ENCODE measurements at regions not wholly inside any gene's neighbourhood (a gene's known extent, or its start where the extent isn't known, plus 50 kb on each side); places are given as distances from the start of the nearest gene placed in this dataset.
A peak's percentile ranks its signal among the peaks of the same experiment; 100 is the strongest.

DNA sequence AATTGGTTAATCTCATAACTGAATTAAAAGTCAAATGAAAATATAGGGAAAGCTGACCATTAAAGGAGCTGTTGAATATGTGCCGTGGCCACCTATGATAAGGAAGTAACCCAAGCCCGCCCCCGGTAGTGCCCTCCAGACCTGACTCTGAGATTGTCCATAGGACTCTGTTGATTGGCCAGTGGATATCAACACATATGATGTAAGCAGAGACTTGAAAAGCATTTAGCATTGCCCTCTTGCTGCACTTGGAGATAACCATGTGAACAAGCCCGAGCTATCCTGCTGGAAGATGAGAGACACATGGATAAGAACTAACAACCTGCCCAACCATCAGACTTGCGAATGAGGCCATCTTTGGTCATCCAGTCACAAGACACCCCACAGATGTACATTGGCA, 83.2 kb downstream of the LINC00237 start:
- peaks cover 5 to 6% of the 10 kb centered on the region in 2 experiments; a peak in 3 of 5 replicates for H3K4me1 ChIP-seq (replicated peaks in 1 of 2; ENCODE audit: control insufficient read depth in 2 of 2, insufficient read depth in 2 of 2, low read length in 2 of 2)
- POLR2A ChIA-PET: interaction anchor here (0.6 kb wide), 2 partner anchors 26 to 98 kb away, joined by 3 read pairs; no protein-coding TSS in a partner anchor
- 0% methylated on average over 4 of the region's 5 CpGs for WGBS (ENCODE audit: insufficient coverage, low coverage, missing lambda C conversion rate)
- no peak for TF ChIP-seq CBX2 (IDR thresholded peaks at IDR 0.05; ENCODE audit: insufficient read depth, low read length, poor library complexity, severe bottlenecking)
- no peak for TF ChIP-seq ATF1 (CRISPR knock-in tag; IDR thresholded peaks at IDR 0.05)
- TF ChIP-seq ATF1 (tag; IDR thresholded peaks at IDR 0.05): peak; percentile 49; the same call in 1 of the 2 replicates
- no peak for TF ChIP-seq ZNF445 (CRISPR knock-in tag; IDR thresholded peaks at IDR 0.05; ENCODE audit: low read depth)
- TF ChIP-seq, protein P1, sequence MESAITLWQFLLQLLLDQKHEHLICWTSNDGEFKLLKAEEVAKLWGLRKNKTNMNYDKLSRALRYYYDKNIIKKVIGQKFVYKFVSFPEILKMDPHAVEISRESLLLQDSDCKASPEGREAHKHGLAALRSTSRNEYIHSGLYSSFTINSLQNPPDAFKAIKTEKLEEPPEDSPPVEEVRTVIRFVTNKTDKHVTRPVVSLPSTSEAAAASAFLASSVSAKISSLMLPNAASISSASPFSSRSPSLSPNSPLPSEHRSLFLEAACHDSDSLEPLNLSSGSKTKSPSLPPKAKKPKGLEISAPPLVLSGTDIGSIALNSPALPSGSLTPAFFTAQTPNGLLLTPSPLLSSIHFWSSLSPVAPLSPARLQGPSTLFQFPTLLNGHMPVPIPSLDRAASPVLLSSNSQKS (CRISPR knock-in tag; IDR thresholded peaks at IDR 0.05): no peak
- TF ChIP-seq, protein P2, sequence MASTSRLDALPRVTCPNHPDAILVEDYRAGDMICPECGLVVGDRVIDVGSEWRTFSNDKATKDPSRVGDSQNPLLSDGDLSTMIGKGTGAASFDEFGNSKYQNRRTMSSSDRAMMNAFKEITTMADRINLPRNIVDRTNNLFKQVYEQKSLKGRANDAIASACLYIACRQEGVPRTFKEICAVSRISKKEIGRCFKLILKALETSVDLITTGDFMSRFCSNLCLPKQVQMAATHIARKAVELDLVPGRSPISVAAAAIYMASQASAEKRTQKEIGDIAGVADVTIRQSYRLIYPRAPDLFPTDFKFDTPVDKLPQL (IDR thresholded peaks at IDR 0.05; ENCODE audit: extremely low read depth, insufficient read length): no peak
- no peak for TF ChIP-seq BHLHE40 (IDR thresholded peaks at IDR 0.05; ENCODE audit: low read length)
- TF ChIP-seq YY1 (IDR thresholded peaks at IDR 0.05; ENCODE audit: borderline replicate concordance in 1 of 3, control insufficient read depth in 1 of 3, extremely low read depth in 1 of 3, insufficient read depth in 3 of 3, insufficient read length in 1 of 3, insufficient replicate concordance in 2 of 3, low read depth in 1 of 3, low read length in 2 of 3): no peak
- peak; percentile 14; the same call in 1 of the 2 replicates for TF ChIP-seq TCF3 (CRISPR knock-in tag; IDR thresholded peaks at IDR 0.05)
- TF ChIP-seq ZNF584 (CRISPR knock-in tag; IDR thresholded peaks at IDR 0.05; ENCODE audit: low read depth): no peak
- no peak for TF ChIP-seq PURB (CRISPR knock-in tag; IDR thresholded peaks at IDR 0.05; ENCODE audit: low read depth)
- no peak for TF ChIP-seq ZNF444 (CRISPR knock-in tag; IDR thresholded peaks at IDR 0.05)
- TF ChIP-seq XRCC4 (IDR thresholded peaks at IDR 0.05; ENCODE audit: extremely low read depth, insufficient read depth, insufficient read length): no peak
- TF ChIP-seq, protein P3, sequence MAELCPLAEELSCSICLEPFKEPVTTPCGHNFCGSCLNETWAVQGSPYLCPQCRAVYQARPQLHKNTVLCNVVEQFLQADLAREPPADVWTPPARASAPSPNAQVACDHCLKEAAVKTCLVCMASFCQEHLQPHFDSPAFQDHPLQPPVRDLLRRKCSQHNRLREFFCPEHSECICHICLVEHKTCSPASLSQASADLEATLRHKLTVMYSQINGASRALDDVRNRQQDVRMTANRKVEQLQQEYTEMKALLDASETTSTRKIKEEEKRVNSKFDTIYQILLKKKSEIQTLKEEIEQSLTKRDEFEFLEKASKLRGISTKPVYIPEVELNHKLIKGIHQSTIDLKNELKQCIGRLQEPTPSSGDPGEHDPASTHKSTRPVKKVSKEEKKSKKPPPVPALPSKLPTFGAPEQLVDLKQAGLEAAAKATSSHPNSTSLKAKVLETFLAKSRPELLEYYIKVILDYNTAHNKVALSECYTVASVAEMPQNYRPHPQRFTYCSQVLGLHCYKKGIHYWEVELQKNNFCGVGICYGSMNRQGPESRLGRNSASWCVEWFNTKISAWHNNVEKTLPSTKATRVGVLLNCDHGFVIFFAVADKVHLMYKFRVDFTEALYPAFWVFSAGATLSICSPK (IDR thresholded peaks at IDR 0.05; ENCODE audit: borderline replicate concordance): no peak
- TF ChIP-seq, protein P4, sequence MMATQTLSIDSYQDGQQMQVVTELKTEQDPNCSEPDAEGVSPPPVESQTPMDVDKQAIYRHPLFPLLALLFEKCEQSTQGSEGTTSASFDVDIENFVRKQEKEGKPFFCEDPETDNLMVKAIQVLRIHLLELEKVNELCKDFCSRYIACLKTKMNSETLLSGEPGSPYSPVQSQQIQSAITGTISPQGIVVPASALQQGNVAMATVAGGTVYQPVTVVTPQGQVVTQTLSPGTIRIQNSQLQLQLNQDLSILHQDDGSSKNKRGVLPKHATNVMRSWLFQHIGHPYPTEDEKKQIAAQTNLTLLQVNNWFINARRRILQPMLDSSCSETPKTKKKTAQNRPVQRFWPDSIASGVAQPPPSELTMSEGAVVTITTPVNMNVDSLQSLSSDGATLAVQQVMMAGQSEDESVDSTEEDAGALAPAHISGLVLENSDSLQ (IDR thresholded peaks at IDR 0.05): no peak
- no peak for TF ChIP-seq ZSCAN29 (IDR thresholded peaks at IDR 0.05)
- no peak for TF ChIP-seq KDM5B (IDR thresholded peaks at IDR 0.05; ENCODE audit: insufficient replicate concordance, low read depth, low read length)
- TF ChIP-seq RB1 (IDR thresholded peaks at IDR 0.05; ENCODE audit: low read depth): no peak
- no peak for TF ChIP-seq SMAD2 (IDR thresholded peaks at IDR 0.05; ENCODE audit: low read depth, low read length)

More for the DNA sequence above, 83.2 kb downstream of the LINC00237 start:
- no peaks in the 10 kb centered on the region for H3K9me3 ChIP-seq (replicated peaks; ENCODE audit: control insufficient read depth, insufficient read depth, low read depth, low read length)
- H3K27ac ChIP-seq (ENCODE audit: extremely low read depth, low read depth, low read length): no peak overlapping the region
- H3K27me3 ChIP-seq (ENCODE audit: control insufficient read depth in 2 of 2, insufficient read depth in 2 of 2, low read length in 2 of 2): peaks cover 2 to 12% of the 10 kb centered on the region in 2 experiments; a peak in 4 of 5 replicates
- H3K9me1 ChIP-seq (ENCODE audit: control insufficient read depth, insufficient read depth, low read length): no peaks in the 10 kb centered on the region
- in situ Hi-C loops (cut with MboI) (no loop called here), intact Hi-C loops (cut with micrococcal nuclease) (no loop called here)
- DNase-seq (ENCODE audit: extremely low read depth in 1 of 4, low spot score in 3 of 4): peak; percentile 8 to 53 (median 18)
- H2AFZ ChIP-seq (ENCODE audit: low read depth, low read length): 0 out of 2 replicates have a peak overlapping the region, but pooled peaks have one; percentile 32
- H3K9ac ChIP-seq (ENCODE audit: insufficient read depth in 1 of 2, low read depth in 2 of 2, low read length in 2 of 2): no peak overlapping the region
- peak; percentile 86 for ATAC-seq
- FAIRE-seq: peak; percentile 32
- H3K36me3 ChIP-seq (ENCODE audit: control insufficient read depth, insufficient read depth, low read length): no peaks in the 10 kb centered on the region
- peak overlapping the region; percentile 12; the same call in 1 of the 2 replicates for H3K4me2 ChIP-seq (ENCODE audit: insufficient read depth, low read length)
- CTCF ChIA-PET (ENCODE audit: low intra/inter-chr PET ratio): no interaction called here
- no peaks in the 10 kb centered on the region for H3K79me2 ChIP-seq (ENCODE audit: control insufficient read depth, insufficient read depth, low read length)
- BruUV-seq (replicated peaks): no TSS peak
- no peak overlapping the region for H3K4me3 ChIP-seq
- no peaks in the 10 kb centered on the region for H4K20me1 ChIP-seq (replicated peaks; ENCODE audit: control insufficient read depth, insufficient read depth, low read length)

Measured in K562 (cell line).